GM23248 (cell line): ENCODE measurements at regions not wholly inside any gene's neighbourhood (a gene's known extent, or its start where the extent isn't known, plus 50 kb on each side); places are given as distances from the start of the nearest gene placed in this dataset.

Source experiments
- EZH2 ChIP-seq: fragments of 200-600 bp; sonication (generic); IDR thresholded peaks from 2 replicates; pipeline ENCODE4 v1.6.1; 2018; ENCODE audit warnings: antibody characterized with exemption, mild to moderate bottlenecking; ENCODE audit not compliant: insufficient read depth, poor library complexity, severe bottlenecking
- EZH2phosphoT487 ChIP-seq: fragments of 200-600 bp; sonication (generic); IDR thresholded peaks from 2 replicates; pipeline ENCODE4 v1.6.1; 2018; ENCODE audit warnings: antibody characterized with exemption, moderate library complexity, mild to moderate bottlenecking, low read depth; ENCODE audit not compliant: insufficient read depth

DNA sequence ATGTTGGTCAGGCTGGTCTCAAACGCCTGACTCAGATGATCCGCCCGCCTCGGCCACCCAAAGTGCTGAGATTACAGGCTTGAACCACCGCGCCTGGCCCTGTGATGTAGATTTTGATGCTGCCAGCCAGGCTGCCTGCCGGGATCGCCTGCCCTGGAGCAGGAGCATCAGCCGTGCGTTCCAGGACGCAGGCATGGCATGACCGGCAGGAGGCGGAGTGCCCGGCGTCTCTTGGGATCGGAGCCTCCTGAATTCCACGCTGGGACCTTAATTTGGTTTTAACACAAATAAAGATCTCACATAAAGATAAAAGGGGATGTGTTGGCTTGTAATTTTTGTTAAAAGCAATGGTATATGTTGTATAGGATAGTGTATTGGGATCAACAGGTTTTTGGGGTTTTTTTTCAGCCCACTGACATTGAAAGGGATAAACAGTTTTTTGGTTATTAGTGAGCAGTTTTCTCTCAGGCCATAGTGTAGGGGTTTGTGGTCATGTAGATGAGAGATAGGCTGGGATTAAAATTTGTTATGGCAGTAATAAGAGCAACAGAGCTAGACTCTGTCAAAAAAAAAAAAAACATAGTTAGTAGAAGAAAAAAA is 1406.4 kb downstream of the UQCRFS1 start:
- no peak for TF ChIP-seq EZH2phosphoT487
- no peak for TF ChIP-seq EZH2
